KBM-7 (cell line): ENCODE measurements at regions not wholly inside any gene's neighbourhood (a gene's known extent, or its start where the extent isn't known, plus 50 kb on each side); places are given as distances from the start of the nearest gene placed in this dataset.

ENCODE experiments used
- DNase-seq: peaks from one replicate; pipeline ENCODE4 v3.0.0-alpha.2; 2015
- in situ Hi-C: fragments of 300-500 bp; cut with MboI; formaldehyde crosslinking; loops from 2 replicates; pipeline ENCODE4 v1.14.3; 2020; ENCODE audit warnings: low sequenced_read_pairs, low pct_unique_long_range_greater_than_20kb, mixed read lengths

DNA sequence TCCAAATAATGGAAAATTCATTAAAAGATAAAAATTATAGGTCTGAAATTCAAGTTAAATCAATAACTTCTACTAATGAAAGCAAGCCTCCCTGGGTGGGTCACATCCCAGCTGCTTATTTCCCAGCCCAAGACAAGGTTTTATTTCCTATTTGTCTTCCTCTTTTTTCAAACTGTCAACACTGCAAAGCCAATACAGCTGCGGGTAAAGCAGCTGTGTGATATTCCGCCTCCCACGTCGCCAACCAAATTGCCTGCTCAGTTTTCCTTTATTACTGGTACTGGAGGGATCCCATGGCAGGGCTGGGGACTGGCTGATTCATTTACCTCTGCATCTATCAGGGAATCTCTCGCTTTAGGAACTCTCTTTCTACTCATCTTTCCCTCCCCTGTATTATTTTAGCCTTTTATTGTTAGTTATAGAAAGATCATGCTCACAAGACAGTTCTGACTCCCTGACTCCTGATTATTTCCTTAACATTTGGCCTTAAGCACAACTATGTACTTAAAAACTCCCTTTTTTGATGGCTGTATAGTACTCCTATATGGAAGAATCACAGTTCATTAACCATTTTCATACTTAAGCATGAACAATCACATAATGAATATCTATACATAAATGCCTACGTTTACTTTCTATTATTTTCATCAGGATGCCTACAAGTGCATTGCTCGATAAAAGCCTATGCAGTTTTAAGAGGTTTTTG lies 253.1 kb downstream of the CDCA7 start:
- in situ Hi-C loops = no loop called here
- DNase-seq = peak; percentile 55

- DNase-seq = no peak
- in situ Hi-C loops = no loop called here
Measured at GRCh38 chr2:173611121-173611520, 256.4 kb downstream of the CDCA7 start.

DNA sequence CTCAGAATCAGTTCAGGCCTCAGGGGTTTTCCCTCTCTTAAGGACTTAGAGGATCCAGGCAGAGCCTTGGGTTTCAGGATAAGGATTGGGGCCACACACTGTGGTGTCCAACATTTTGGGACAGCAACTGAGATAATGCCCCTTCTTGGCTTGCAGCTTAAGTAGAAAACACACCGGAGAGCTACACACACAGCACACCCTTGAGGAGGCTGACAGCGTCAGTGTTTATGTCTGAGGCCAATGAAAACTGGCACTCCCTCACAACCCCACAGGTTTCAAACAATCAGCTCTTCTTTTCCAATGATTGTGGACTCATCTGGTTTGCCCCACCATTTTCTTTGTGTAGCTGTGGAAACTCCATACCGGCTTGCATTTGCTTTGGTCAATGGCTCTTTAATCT lies 257.7 kb downstream of the CDCA7 start:
- no peak for DNase-seq
- in situ Hi-C loops = no loop called here

DNA sequence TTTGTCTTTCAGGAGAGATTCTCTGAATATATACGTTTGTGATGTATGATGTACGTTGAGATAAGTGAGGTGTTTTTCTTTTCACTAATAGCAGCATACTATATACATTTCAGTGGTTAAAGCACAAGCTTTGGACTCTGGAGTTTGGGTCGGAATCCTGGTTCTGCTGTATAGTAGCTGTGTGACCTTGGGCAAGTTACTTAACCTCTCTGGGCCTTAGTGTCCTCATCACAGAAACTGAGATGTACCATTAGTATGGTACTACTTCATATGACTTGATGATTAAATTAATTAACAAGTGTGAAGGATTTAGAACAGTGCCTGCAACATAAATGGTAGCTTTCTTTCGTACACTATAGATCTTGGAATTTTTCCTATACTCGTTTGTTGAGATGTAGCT lies 258.7 kb downstream of the CDCA7 start:
- DNase-seq = no peak
- in situ Hi-C loops = no loop called here

DNA sequence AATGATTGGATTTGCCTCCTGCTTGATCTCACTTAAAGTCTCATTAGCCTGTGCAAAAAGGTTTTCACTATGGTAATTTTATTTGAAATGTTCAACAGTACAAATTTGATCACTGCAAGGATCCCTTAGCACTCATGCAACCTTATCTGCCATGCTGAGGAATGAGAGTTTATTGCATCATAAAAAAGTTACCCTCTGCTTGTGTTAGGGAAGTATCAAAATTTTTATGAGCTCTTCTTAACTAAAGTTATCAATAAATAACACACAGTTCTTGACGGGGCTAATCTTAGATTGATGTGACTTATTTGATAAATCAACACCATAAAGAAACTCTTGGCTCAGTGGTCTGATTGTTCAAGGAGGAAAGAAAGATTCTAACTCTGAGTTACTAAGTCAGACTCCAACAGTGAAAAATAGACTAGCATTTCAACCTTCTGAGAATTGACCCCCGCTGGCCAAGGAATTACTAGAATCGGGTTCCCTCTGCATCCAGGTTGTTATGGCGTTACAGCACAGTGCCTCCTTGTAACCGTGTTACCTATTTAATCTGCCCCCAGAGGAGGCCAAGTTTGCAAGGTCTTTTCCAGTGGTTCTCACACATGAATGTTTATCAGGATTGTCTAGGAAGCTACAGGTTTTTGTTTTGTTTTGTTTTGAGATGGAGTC lies 259.7 kb downstream of the CDCA7 start:
- in situ Hi-C loops = no loop called here
- no peak for DNase-seq

GRCh38 chr2:173623438-173624319 lies 269.0 kb downstream of the CDCA7 start:
- in situ Hi-C loops = no loop called here
- no peak for DNase-seq

DNA sequence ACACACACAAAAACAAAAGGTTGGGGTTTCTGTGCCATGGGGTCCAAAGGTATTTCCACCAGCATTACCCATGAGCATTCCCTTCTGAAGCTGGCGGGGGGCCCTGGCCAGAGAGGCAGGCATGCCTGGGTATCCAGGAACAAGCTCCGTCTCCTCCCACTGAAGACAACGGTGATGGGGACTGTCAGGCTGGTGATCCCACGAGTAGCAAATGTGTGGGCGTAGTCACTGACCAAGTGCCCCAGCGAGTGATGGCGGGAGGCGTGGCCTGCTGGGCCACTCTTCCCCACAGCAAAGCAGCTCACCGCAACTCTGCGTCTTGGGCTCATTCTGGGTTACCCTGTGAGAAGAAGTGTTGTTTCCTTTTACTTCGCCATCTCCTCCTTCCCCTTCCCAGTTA lies 270.6 kb downstream of the CDCA7 start:
- in situ Hi-C loops = no loop called here
- no peak for DNase-seq

DNA sequence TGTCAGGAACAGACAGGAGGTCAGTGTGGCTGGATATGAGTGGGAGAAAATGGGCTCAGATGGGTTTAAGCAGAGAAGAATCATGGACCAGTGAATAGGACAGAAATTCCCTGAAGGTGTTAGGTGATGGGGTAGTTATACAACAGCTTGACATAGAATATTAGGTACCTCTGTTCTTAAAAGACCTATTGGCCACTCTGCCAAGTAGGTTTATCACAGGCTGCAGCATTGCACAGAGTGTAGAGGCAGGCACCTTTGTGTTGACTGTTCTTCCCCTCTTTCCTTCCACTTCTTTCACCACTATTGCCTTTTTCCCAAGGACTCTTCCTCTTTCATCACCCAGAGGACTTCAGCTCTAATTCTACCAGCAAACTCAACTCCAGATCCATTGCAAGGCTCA lies 274.4 kb downstream of the CDCA7 start:
- DNase-seq = no peak
- in situ Hi-C loops = no loop called here

GRCh38 chr2:173630425-173631126 lies 275.9 kb downstream of the CDCA7 start:
- in situ Hi-C loops = no loop called here
- DNase-seq = no peak

GRCh38 chr2:173631127-173631460 lies 276.4 kb downstream of the CDCA7 start:
- no peak for DNase-seq
- in situ Hi-C loops = no loop called here

DNA sequence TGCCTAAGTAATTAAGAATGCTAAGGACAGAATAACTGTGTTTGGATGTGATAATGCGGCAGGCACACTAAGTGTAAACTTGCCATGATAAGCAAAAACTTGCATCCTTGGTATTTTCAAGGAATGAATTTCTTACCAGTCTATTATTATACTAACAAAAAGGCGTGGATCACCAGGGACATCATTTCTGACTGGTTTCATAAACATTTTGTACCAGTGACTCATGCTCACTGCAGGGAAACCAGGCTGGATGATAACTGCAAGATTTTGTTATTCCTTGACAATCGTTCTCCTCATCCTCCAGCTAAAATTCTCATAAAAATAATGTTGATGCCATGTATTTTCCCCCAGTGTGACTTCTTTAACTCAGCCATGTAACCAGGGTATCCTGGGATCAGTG lies 289.5 kb downstream of the CDCA7 start:
- DNase-seq = no peak
- in situ Hi-C loops = no loop called here

DNA sequence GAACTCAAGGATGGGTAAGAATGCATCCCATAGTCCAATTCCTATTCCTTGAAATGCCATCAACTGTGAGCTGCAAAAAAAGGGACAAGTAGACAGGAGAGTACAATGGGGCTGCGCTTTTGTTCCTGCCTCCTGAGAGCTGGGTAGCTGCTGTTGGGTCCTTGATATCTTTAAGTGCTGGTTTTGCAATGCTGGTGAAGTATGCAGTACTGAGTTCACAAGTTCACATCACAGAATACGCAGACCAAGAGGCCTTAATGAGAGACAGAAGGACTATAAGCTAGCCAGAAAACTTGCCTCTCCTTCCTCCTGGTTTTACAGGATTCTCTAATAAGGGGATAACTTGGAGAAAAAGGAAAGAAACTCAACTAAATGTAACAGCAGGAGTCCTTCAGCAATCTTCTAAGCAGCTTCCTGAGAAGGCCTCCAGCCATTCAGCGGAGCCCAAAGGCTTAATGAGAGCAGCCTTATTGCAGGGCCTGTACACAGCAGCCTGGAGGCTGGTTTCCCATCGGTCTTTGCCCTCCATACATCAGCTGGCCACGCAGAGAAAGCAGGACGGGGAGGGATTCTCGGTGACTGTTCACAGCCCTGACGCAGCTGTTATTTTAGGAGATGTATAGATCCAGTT lies 293.1 kb downstream of the CDCA7 start:
- DNase-seq = no peak
- in situ Hi-C loops = no loop called here

DNA sequence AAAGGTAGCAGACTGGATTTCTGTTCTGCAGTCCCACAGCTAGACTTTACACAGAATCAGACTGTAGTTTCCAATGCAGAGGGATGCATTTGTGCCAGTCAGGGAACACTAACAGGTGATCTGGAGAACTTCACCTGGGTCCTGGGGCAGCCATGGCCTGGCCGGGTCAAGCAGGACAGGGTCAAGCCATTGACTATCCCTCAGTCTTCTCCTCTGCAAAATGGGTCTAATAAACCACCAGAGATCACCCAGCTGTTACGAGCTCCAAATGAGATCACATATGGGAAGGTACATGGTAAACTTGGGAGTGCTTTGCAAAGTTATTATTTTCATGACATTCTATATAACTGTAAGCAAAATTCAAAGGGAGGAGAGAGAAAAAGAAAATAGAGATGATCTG lies 294.1 kb downstream of the CDCA7 start:
- no peak for DNase-seq
- in situ Hi-C loops = no loop called here

GRCh38 chr2:173649527-173650219 lies 295.0 kb downstream of the CDCA7 start:
- in situ Hi-C loops = no loop called here
- DNase-seq = no peak

DNA sequence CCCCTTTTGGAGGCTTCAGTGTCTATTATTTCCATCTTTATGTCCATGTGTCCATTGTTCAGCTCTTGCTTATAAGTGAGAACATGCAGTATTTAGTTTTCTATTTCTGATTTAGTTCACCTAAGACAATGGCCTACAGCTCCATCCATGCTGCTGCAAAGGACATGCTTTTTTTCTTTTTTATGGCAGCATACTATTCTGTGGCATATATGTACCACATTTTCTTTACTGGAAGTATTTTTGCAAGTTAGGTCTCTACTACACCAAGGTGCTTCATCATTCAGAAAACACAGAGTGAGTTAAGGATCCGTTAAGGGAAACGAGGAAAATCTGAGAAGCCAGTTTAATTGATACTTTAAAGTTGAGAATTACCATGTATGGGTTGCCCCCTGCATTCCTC lies 297.2 kb downstream of the CDCA7 start:
- no peak for DNase-seq
- in situ Hi-C loops = no loop called here

DNA sequence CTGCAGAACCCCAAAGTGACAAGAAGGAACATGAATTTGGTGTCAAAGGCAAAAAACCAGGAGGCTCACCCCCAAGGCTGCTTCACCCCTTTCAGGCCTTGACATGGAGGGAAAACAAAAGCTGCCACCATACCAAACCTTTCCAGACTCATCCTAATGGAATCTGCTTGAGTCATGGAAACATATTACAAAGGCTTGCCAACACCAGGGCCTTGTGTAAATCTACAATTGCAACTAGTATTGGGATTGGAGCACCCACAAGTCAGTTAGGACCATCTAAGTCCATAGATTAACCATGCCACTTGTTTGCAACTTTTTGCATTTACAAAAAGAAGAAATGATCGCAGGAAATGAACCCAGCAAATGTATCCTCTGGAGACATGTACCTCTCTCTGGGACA lies 297.6 kb downstream of the CDCA7 start:
- DNase-seq = no peak
- in situ Hi-C loops = no loop called here

GRCh38 chr2:173652767-173653431 lies 298.2 kb downstream of the CDCA7 start:
- DNase-seq = no peak
- in situ Hi-C loops = no loop called here

- no peak for DNase-seq
- in situ Hi-C loops = no loop called here
Measured at GRCh38 chr2:173653432-173653805, 298.7 kb downstream of the CDCA7 start.
